ENCODE measurements at regions not wholly inside any gene's neighbourhood (a gene's known extent, or its start where the extent isn't known, plus 50 kb on each side); places are given as distances from the start of the nearest gene placed in this dataset.

DNA sequence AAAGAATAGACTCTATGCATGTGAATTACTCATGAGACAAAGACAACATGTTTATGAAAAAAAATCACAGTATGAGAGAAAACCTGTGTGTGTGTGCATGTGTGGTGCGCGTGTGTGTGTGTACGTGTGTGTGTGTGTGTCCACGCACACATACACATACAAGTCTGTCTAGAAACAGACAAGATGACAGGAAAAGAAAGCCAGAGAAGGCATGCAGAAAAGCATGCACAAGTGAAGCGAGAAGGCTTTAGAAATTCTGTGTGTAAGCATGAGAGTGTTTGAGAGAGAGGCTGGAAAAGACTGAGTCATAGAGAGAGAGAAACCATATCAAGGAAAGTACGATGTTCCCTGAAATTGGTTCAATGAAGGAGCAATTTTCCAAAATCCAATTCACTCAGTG is 566.4 kb upstream of the C16orf82 start:
- TF ChIP-seq, protein P1, sequence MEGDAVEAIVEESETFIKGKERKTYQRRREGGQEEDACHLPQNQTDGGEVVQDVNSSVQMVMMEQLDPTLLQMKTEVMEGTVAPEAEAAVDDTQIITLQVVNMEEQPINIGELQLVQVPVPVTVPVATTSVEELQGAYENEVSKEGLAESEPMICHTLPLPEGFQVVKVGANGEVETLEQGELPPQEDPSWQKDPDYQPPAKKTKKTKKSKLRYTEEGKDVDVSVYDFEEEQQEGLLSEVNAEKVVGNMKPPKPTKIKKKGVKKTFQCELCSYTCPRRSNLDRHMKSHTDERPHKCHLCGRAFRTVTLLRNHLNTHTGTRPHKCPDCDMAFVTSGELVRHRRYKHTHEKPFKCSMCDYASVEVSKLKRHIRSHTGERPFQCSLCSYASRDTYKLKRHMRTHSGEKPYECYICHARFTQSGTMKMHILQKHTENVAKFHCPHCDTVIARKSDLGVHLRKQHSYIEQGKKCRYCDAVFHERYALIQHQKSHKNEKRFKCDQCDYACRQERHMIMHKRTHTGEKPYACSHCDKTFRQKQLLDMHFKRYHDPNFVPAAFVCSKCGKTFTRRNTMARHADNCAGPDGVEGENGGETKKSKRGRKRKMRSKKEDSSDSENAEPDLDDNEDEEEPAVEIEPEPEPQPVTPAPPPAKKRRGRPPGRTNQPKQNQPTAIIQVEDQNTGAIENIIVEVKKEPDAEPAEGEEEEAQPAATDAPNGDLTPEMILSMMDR (IDR thresholded peaks at IDR 0.05; ENCODE audit: low read depth, low read length) = no peak
- no peak for TF ChIP-seq POLR2A (IDR thresholded peaks at IDR 0.05; ENCODE audit: extremely low read depth, insufficient read length)
- TF ChIP-seq, protein P2, sequence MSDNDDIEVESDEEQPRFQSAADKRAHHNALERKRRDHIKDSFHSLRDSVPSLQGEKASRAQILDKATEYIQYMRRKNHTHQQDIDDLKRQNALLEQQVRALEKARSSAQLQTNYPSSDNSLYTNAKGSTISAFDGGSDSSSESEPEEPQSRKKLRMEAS (IDR thresholded peaks at IDR 0.05; ENCODE audit: low read depth, low read length) = no peak
